SKM-1 (cell line): ENCODE measurements at regions not wholly inside any gene's neighbourhood (a gene's known extent, or its start where the extent isn't known, plus 50 kb on each side); places are given as distances from the start of the nearest gene placed in this dataset.

Source experiments
- DNase-seq: peaks from one replicate; lab custom pipeline; 2025; ENCODE audit not compliant: unreplicated experiment; lab: John Stamatoyannopoulos, UW

- peak; percentile 57 for DNase-seq
Measured at GRCh38 chr2:147560810-147561535, 283.9 kb upstream of the ACVR2A start.

DNA sequence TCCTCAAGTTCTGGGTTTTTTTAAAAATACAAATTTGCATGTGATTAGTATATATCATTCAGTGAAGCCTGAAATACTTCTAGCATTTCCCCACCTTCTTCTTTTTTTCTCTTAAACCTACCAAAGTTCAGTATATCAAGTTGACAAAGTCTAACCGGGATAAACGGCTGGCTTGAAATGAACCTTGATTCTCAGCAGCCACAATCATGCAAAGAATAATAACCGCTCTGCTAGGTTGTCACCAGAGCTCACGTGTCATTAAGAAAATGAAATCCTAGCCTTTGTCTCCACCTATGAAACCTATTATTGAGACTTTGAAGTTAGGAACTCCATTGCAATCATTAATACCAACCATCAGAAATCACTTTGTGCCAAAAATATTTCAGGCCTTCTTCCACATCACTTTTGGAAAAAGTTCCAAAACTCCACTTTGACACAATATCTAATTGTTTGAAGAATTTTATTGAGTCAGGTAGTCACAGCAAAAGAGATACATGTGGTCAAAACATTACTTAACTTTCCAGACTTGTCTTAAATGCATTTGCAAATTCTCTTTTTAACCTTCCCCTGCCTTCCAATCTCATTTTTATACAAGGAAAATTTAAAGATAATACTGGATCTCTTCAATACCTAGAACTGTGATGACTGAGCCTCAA, 285.6 kb upstream of the ACVR2A start:
- no peak for DNase-seq

DNA sequence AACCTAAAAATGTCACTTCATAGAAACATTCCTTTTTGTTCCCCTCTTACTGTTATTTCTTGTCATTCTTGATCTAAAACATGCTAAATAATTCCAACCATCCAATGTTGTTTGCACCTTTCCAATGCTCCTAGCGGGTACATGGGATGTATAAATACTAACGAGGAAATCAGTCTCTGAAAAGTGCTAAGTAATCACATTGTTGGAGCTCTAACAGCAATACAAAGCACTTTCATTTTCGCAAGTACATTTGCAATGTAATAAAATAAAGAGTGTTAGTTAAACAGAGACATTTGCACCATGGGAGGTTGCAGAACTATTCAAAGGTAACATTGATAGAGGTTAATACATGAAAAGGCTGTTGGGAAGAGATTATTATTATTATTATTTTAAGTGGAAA, 286.2 kb upstream of the ACVR2A start:
- DNase-seq: no peak

DNA sequence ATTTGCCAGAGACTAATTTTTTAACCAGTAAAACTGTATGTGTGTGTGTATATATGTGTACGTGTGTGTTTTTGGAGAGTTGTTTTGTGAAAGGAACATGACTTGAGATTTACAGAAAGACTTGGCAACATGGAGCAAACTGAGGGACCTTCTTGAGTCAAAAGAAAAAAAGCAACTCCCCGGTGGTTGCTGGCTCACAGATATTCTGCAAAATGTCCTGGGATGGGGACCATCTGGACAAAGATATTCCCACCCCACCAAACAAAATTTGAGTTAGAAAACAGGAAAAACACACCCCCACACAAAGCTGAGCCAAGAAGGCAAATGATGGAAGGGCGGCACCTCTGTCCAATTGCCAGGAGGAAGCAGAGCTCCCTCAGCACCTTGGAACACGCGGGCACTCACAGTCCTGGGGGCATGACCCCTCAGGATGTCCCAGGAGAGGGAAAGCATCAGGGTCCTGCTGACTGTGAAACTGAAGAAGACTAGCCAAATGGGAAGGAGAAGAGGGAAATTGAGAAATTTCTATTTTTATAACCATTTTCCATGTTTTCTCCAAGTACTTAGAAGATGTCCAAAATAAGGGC, 290.2 kb upstream of the ACVR2A start:
- DNase-seq: no peak

DNA sequence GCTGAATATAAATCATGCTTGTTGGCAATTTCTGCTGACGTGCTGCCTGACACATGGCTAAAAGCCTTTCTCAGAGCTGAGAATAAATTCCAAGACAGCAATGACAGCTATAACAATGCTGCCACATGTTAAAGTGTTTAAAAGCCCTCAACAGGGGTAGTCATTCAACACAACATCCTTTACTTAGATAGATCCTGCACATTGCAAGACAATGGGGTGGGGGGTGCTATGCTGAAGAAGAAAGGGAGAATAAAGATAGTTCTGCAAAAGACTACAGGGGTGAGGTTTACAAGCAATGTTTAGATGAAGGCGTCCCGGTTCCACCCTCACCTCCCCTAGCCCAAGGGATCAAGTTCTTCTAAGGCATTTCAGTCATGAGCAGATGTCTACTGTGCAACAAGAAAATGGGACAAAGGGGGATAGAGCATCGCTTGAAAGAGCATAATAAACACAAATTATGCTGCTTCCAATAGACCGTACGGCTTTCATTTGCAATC, 291.0 kb upstream of the ACVR2A start:
- no peak for DNase-seq

DNA sequence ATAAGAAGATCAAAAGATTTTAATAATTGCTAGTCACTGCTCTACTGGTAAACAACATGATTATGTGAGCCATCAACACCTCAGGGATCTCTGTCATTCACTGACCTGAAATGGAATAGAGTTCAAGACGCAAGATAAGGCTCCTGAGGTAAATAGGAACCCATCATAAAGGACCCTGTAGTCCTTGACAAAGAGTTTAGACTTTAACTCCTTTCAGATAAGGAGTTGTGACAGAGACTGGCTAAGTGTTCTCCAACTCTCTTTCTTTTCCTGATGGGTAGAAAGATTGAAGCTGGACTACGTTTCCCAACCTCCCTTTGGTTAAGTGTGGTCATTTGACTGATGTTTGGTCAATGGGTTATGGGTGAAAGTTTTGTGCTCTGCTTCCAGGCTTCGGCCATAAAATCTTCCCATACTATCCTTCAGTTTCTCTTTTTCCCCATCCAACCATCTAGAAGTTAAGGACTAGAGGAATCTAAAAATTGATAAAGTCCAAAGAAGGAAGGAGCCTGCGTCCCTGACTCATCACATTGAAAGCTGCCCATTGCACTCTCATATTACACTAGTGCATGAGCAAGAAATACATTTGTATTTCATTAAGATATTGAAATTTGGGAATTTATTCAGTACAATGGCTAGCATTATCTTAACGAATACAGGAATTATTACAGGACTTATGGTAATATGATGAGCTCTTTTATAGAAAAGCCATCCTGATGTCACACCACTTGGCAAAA, 293.7 kb upstream of the ACVR2A start:
- DNase-seq: no peak

GRCh38 chr2:147549054-147549453, 295.8 kb upstream of the ACVR2A start:
- DNase-seq: no peak

DNA sequence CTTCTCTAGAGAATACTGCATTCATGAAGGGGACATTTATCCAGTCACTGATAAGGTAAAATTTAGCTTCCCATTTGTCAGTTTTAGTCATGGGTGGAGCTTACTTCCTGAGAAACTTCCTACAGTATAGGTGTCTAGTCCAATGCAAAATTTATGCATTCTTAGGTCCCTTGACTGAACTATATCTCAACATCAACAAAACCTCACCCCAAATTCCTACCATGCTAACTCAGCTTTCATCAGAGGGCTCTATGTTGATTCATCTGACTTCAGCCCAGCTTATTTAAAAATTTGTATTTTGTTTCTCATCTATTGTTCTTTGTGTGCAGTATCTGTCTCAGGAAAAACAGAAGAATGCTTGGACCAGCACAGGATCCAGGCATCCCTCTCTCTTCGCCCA, 296.4 kb upstream of the ACVR2A start:
- no peak for DNase-seq

GRCh38 chr2:147547440-147547839, 297.4 kb upstream of the ACVR2A start:
- no peak for DNase-seq

DNA sequence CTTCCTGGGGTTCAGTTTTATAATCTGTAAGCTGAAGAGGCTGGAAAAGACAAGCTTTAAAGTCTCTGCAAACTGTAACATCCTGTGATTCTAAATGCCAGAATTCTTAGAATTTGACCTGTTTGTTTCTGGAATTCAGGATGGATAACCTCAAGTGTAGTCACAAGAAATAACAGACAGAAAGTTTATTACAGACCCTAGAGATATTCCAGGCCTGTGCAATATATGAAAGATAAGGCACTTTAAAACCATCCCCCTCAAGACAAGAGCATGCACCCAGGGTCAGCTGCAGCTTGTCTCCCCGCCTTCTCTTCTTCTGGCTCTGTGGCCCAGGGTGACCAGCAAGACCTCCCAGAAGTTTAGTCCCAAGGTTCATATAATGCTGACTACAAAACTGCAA, 298.7 kb upstream of the ACVR2A start:
- no peak for DNase-seq

DNA sequence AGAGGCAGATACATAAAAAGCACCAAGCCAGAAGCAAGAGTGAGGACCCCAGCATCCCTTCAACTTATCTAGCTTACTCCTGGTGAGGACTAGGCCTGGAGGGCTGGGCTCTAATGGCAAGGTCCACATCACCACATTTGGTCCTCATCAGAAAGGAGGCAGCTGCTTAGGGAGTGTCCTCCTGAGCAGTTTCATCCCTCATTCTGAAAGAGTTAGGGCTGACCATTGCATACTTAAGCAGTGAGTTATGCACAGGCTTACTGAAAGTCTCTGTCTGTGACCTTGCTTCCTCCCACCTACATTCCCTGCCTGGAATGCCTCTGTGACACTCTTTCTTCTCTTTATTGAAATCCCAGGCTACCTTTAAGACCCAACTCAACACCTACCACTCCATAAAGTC, 301.8 kb upstream of the ACVR2A start:
- DNase-seq: no peak

GRCh38 chr2:147542351-147542750, 302.5 kb upstream of the ACVR2A start:
- no peak for DNase-seq

DNA sequence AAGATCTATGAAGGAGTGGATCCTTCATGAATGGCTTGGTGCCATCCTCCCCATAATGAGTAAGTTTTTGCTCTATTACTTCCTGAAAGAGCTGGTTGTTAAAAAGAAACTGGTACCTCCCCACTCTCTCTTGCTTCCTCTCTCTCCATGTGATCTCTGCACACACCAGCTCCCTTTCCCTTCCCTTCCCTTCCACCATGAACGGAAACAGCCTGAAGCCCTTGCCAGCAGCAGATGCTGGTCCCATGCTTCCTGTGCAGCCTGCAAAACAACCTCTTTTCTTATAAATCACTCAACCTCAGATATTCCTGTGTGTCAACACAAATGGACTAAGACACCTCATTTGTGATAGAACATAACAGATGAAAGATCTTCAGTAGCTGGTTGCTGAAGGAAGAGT, 303.5 kb upstream of the ACVR2A start:
- DNase-seq: no peak

- DNase-seq: no peak
Measured at GRCh38 chr2:147538821-147539220, 306.0 kb upstream of the ACVR2A start.

- no peak for DNase-seq
Measured at GRCh38 chr2:147538088-147538487, 306.7 kb upstream of the ACVR2A start.

GRCh38 chr2:147531269-147531668, 313.6 kb upstream of the ACVR2A start:
- DNase-seq: no peak

DNA sequence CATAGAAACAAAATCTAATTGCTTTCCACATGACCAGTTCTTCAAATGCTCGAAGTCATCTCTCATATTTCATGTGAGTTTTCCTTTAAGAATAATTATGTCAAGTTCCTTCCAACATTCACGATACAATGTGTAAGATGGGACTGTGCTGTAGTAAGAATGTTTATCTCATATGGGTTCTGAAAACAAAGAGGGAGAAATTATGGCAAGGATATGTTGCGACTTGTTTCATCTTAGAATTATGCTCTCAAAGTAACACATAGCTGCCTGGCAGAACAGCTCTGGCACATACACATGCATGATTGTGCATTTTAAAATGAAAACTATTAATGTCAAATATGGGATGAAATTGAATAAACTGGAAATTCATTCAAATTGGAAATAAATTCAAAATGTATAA, 314.8 kb upstream of the ACVR2A start:
- no peak for DNase-seq

- no peak for DNase-seq
Measured at GRCh38 chr2:147525819-147526489, 318.9 kb upstream of the ACVR2A start.

- DNase-seq: no peak
Measured at GRCh38 chr2:147524912-147525311, 319.9 kb upstream of the ACVR2A start.

DNA sequence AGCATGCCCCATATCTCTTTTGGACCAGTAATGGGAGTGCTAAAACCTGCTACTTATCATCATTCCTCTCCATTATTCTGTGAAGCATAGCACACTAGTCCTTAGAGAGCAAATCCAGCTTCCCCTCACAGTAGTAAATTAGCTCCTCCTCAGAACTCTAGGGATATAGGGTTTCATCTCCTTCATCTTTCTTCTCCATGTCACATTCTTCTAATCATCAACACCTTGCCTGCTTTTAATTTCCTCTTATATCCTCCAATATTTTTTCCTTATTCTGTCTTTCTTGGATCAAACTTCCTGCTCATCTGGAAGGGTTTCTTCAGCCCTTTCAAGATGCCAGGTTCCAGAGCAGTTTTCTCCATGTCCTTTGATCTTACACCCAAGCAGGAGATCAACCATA, 321.4 kb upstream of the ACVR2A start:
- no peak for DNase-seq

DNA sequence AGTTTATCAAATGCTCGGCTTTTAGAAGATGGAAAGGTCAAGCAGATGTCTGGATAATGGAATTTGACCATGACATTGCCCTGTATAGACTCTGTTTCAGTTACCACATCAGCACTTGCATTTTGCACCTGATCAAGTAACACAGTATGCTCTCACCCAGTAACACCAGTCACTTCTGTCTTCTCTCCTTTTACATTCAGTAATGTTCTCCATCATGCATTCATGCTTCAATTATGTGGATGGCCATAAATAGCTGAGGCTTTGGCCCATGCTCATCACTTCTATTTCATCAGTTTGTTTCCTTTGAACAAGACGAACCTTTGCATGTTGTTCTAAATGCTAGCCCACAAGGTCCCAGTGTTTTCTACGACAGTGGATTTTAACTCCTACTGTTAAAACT, 322.9 kb upstream of the ACVR2A start:
- DNase-seq: no peak
